Mesodermal cell (in vitro differentiated cells): ENCODE measurements at regions not wholly inside any gene's neighbourhood (a gene's known extent, or its start where the extent isn't known, plus 50 kb on each side); places are given as distances from the start of the nearest gene placed in this dataset.
"Not testable (repeated sequence)": the region's sequence is repeated elsewhere in the genome, so short reads cannot be mapped to it uniquely, and the experiment has no call there.

ENCODE experiments used
- H3K27ac ChIP-seq: 2 replicates; pipeline ENCODE4 v1.7.0; 2013; ENCODE audit warnings: mild to moderate bottlenecking, low read depth, low read length, moderate library complexity; ENCODE audit not compliant: severe bottlenecking
- H3K36me3 ChIP-seq: 2 replicates; pipeline ENCODE4 v1.7.1; 2013; ENCODE audit warnings: mild to moderate bottlenecking, low read length, moderate library complexity; ENCODE audit not compliant: control insufficient read depth, insufficient read depth
- H3K4me1 ChIP-seq: one replicate; pipeline ENCODE4 v1.7.1; 2013; ENCODE audit warnings: mild to moderate bottlenecking, low read length; ENCODE audit not compliant: insufficient read depth, control insufficient read depth, poor library complexity, severe bottlenecking
- H3K4me3 ChIP-seq: 2 replicates; pipeline ENCODE4 v1.7.0; 2013; ENCODE audit warnings: low read length, control low read depth, mild to moderate bottlenecking; ENCODE audit not compliant: insufficient read depth, poor library complexity, severe bottlenecking; ENCODE audit errors: extremely low read depth
- H3K9me3 ChIP-seq: 2 replicates; pipeline ENCODE4 v1.7.1; 2013; ENCODE audit warnings: mild to moderate bottlenecking, low read length, moderate library complexity; ENCODE audit not compliant: control insufficient read depth
- WGBS, 2 experiments: methylation state at CpG; one replicate each; pipeline ENCODE4 v1.1.5; 2013; ENCODE audit warnings: missing lambda C conversion rate in 2 of 2; ENCODE audit not compliant: insufficient coverage in 2 of 2; 5-methylcytosine and 5-hydroxymethylcytosine counted together

GRCh38 chr6:141946502-141946901 is 186.2 kb upstream of the GJE1 start:
- H3K9me3 ChIP-seq, result no peaks in the 10 kb centered on the region
- H3K36me3 ChIP-seq, result no peaks in the 10 kb centered on the region
- 78 to 100% methylated on average over 1 of the region's 2 CpGs for WGBS, 2 experiments
- H3K4me3 ChIP-seq, result no peak overlapping the region
- no peaks in the 10 kb centered on the region for H3K4me1 ChIP-seq
- H3K27ac ChIP-seq, result no peak overlapping the region

- no CpG with 5 or more reads among the region's 1 CpG for WGBS, 2 experiments
- no peaks in the 10 kb centered on the region for H3K36me3 ChIP-seq
- H3K4me1 ChIP-seq, result no peaks in the 10 kb centered on the region
- no peak overlapping the region for H3K4me3 ChIP-seq
- peaks cover 2% of the 10 kb centered on the region for H3K9me3 ChIP-seq
- H3K27ac ChIP-seq, result no peak overlapping the region
Observed at GRCh38 chr6:141938664-141939063, 194.1 kb upstream of the GJE1 start.

- 79 to 80% methylated on average over 2 to 3 of the region's 3 CpGs for WGBS, 2 experiments
- H3K36me3 ChIP-seq, result no peaks in the 10 kb centered on the region
- H3K4me1 ChIP-seq, result no peaks in the 10 kb centered on the region
- no peaks in the 10 kb centered on the region for H3K9me3 ChIP-seq
- H3K27ac ChIP-seq, result no peak overlapping the region
- no peak overlapping the region for H3K4me3 ChIP-seq
Observed at GRCh38 chr6:141932685-141933084, 200.0 kb upstream of the GJE1 start.

- not testable (repeated sequence) for H3K4me1 ChIP-seq, H3K9me3 ChIP-seq, H3K36me3 ChIP-seq, H3K27ac ChIP-seq, H3K4me3 ChIP-seq
- WGBS, 2 experiments, result no CpG with 5 or more reads among the region's 7 CpGs
Observed at GRCh38 chr6:141926200-141926900, 206.4 kb upstream of the GJE1 start.

GRCh38 chr6:141925001-141925400 is 207.7 kb upstream of the GJE1 start:
- Histone ChIP-seq H3K9me3 (no peaks in the 10 kb centered on the region), H3K4me1 (no peaks in the 10 kb centered on the region)

GRCh38 chr6:141922898-141923297 is 209.8 kb upstream of the GJE1 start:
- Histone ChIP-seq H3K4me3 (no peak overlapping the region), H3K4me1 (no peaks in the 10 kb centered on the region), H3K9me3 (no peaks in the 10 kb centered on the region), H3K27ac (no peak overlapping the region), H3K36me3 (no peaks in the 10 kb centered on the region)
- no CpG with 5 or more reads among the region's 2 CpGs for WGBS, 2 experiments

More at GRCh38 chr6:141925001-141925400, 207.7 kb upstream of the GJE1 start:
- Histone ChIP-seq H3K36me3 (no peaks in the 10 kb centered on the region), H3K27ac (no peak overlapping the region), H3K4me3 (no peak overlapping the region)

GRCh38 chr6:141916682-141917505 is 215.8 kb upstream of the GJE1 start:
- 87 to 98% methylated on average over 17 to 19 of the region's 30 CpGs for WGBS, 2 experiments
- not testable (repeated sequence) for H3K36me3 ChIP-seq, H3K4me3 ChIP-seq, H3K9me3 ChIP-seq, H3K4me1 ChIP-seq, H3K27ac ChIP-seq

GRCh38 chr6:141914646-141915045 is 218.1 kb upstream of the GJE1 start:
- Histone ChIP-seq H3K4me1 (no peaks in the 10 kb centered on the region), H3K4me3 (no peak overlapping the region), H3K36me3 (no peaks in the 10 kb centered on the region), H3K27ac (no peak overlapping the region), H3K9me3 (no peaks in the 10 kb centered on the region)
- no CpG with 5 or more reads among the region's 2 CpGs for WGBS, 2 experiments

GRCh38 chr6:141906569-141907080 is 226.1 kb upstream of the GJE1 start:
- H3K9me3 ChIP-seq, result no peaks in the 10 kb centered on the region
- H3K36me3 ChIP-seq, result no peaks in the 10 kb centered on the region
- H3K27ac ChIP-seq, result no peak overlapping the region
- H3K4me1 ChIP-seq, result no peaks in the 10 kb centered on the region
- H3K4me3 ChIP-seq, result no peak overlapping the region

GRCh38 chr6:141890661-141891060 is 242.1 kb upstream of the GJE1 start:
- 81 to 100% methylated on average over 2 of the region's 2 CpGs for WGBS, 2 experiments
- H3K4me3 ChIP-seq, result no peak overlapping the region

GRCh38 chr6:141884850-141885249 is 247.9 kb upstream of the GJE1 start:
- Histone ChIP-seq H3K9me3 (no peaks in the 10 kb centered on the region), H3K4me3 (no peak overlapping the region), H3K27ac (no peak overlapping the region), H3K36me3 (no peaks in the 10 kb centered on the region), H3K4me1 (no peaks in the 10 kb centered on the region)
- WGBS, 2 experiments, result no CpG with 5 or more reads among the region's 2 CpGs

More at GRCh38 chr6:141890661-141891060, 242.1 kb upstream of the GJE1 start:
- no peaks in the 10 kb centered on the region for H3K4me1 ChIP-seq
- no peaks in the 10 kb centered on the region for H3K36me3 ChIP-seq
- no peaks in the 10 kb centered on the region for H3K9me3 ChIP-seq
- no peak overlapping the region for H3K27ac ChIP-seq
